B cell (primary cell): ENCODE measurements at regions not wholly inside any gene's neighbourhood (a gene's known extent, or its start where the extent isn't known, plus 50 kb on each side); places are given as distances from the start of the nearest gene placed in this dataset.

ENCODE experiments used
- EZH2 ChIP-seq: IDR thresholded peaks from 2 replicates; pipeline ENCODE4 v1.6.1; 2012; ENCODE audit warnings: borderline replicate concordance, low read depth, mild to moderate bottlenecking, moderate library complexity, low read length; ENCODE audit not compliant: insufficient read depth, poor library complexity, severe bottlenecking
- TF ChIP-seq, protein P1 (sequence below): fragments of 200-600 bp; IDR thresholded peaks from one replicate; pipeline ENCODE4 v1.8.0; 2022; ENCODE audit warnings: antibody characterized with exemption, mild to moderate bottlenecking

DNA sequence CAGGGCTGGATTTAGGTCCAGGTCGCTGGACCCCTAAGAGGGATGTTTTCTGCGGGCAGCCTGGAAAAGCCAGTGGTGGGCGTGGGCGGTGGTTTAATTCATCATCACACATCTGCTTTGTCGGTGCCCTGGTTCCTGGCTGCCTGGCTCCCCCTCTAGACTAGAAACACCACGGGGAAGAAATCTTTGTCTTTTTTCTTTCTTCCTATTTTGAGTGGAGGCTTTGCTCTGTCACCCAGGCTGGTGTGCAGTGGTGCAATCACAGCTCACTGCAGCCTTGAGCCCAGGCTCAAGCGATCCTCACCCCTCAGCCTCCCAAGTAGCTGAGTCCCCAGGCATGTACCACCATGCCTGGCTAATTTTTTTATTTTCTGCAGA, 86.6 kb upstream of the LINC01488 start:
- TF ChIP-seq, protein P1, sequence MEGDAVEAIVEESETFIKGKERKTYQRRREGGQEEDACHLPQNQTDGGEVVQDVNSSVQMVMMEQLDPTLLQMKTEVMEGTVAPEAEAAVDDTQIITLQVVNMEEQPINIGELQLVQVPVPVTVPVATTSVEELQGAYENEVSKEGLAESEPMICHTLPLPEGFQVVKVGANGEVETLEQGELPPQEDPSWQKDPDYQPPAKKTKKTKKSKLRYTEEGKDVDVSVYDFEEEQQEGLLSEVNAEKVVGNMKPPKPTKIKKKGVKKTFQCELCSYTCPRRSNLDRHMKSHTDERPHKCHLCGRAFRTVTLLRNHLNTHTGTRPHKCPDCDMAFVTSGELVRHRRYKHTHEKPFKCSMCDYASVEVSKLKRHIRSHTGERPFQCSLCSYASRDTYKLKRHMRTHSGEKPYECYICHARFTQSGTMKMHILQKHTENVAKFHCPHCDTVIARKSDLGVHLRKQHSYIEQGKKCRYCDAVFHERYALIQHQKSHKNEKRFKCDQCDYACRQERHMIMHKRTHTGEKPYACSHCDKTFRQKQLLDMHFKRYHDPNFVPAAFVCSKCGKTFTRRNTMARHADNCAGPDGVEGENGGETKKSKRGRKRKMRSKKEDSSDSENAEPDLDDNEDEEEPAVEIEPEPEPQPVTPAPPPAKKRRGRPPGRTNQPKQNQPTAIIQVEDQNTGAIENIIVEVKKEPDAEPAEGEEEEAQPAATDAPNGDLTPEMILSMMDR, result no peak
- no peak for TF ChIP-seq EZH2
